BLaER1 treated with 17β-estradiol and CSF1 and Interleukin-3, amounts not matched to agents 10 nM and 100 nM (cell line): ENCODE measurements at regions not wholly inside any gene's neighbourhood (a gene's known extent, or its start where the extent isn't known, plus 50 kb on each side); places are given as distances from the start of the nearest gene placed in this dataset.

Source experiments
- H3K27ac ChIP-seq, 11 experiments: shearing (Covaris generic); formaldehyde crosslinking; 2 replicates each; pipeline ENCODE4 v1.8.1; 2022
- H3K27me3 ChIP-seq, 11 experiments: shearing (Covaris generic); formaldehyde crosslinking; 2 replicates each; pipeline ENCODE4 v1.8.1; 2022
- H3K36me3 ChIP-seq, 11 experiments: shearing (Covaris generic); formaldehyde crosslinking; 2 replicates each; pipeline ENCODE4 v1.8.1; 2022
- H3K4me1 ChIP-seq, 10 experiments: shearing (Covaris generic); formaldehyde crosslinking; 2 replicates each; pipeline ENCODE4 v1.8.1; 2022
- H3K4me2 ChIP-seq, 11 experiments: shearing (Covaris generic); formaldehyde crosslinking; 2 replicates each; pipeline ENCODE4 v1.8.1; 2022
- H3K4me3 ChIP-seq, 10 experiments: shearing (Covaris generic); formaldehyde crosslinking; 2 replicates each; pipeline ENCODE4 v1.8.1; 2022
- H3K9ac ChIP-seq, 11 experiments: shearing (Covaris generic); formaldehyde crosslinking; 2 replicates each; pipeline ENCODE4 v1.8.1; 2022
- H3K9me3 ChIP-seq, 11 experiments: shearing (Covaris generic); formaldehyde crosslinking; replicated peaks in 1 of 11; 2 replicates each; pipeline ENCODE4 v1.8.1; 2022
- H4K20me1 ChIP-seq, 11 experiments: shearing (Covaris generic); formaldehyde crosslinking; 2 replicates each; pipeline ENCODE4 v1.8.1; 2022
- Cebpa-rat ChIP-seq, 11 experiments: shearing (Covaris generic); IDR thresholded peaks; 2 replicates each; pipeline ENCODE4 v1.8.1; 2022

- no peaks in the 10 kb centered on the region for H3K36me3 ChIP-seq
- peaks cover 0 to 9% (median 0%) of the 10 kb centered on the region in 10 experiments; a peak in 2 of 20 replicates for H3K4me1 ChIP-seq
- no peaks in the 10 kb centered on the region for H3K27me3 ChIP-seq
- no peak overlapping the region for H3K27ac ChIP-seq
- no peak overlapping the region for H3K4me3 ChIP-seq
- H3K4me2 ChIP-seq: no peak overlapping the region
- no peak overlapping the region for H3K9ac ChIP-seq
- TF ChIP-seq Cebpa-rat (IDR thresholded peaks at IDR 0.05): no peak
- no peaks in the 10 kb centered on the region for H4K20me1 ChIP-seq
- peaks cover 0 to 6% (median 0%) of the 10 kb centered on the region in 11 experiments; a peak in 4 of 22 replicates for H3K9me3 ChIP-seq
Observed at GRCh38 chr5:143514616-143515335, 111.3 kb upstream of the NR3C1 start.

DNA sequence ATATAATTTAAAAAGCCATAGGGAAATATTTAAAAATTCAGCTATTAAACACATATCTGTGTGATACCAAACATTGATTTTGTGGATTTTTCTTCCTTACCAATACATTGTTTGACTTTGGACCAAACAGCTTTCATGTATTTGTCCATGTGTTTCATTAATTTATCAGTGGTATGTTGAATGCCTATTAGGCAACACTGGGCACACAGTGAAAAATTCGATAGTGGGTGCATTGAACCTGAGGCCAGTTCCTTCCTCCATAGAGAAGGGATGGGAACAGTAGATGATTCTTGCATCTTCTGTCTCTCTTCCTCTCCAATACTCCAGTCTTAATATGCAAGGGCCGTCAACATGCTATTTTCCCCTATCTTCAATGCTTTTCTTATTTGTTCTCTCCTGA lies 110.2 kb upstream of the NR3C1 start:
- TF ChIP-seq Cebpa-rat (IDR thresholded peaks at IDR 0.05): no peak
- Histone ChIP-seq H3K9ac (no peak overlapping the region), H3K4me1 (peaks cover 0 to 9% (median 0%) of the 10 kb centered on the region in 10 experiments; a peak in 2 of 20 replicates), H3K4me2 (no peak overlapping the region), H3K27ac (no peak overlapping the region), H3K4me3 (no peak overlapping the region), H3K9me3 (peaks cover 0 to 6% (median 0%) of the 10 kb centered on the region in 11 experiments; a peak in 4 of 22 replicates), H4K20me1 (no peaks in the 10 kb centered on the region), H3K27me3 (no peaks in the 10 kb centered on the region), H3K36me3 (no peaks in the 10 kb centered on the region)

DNA sequence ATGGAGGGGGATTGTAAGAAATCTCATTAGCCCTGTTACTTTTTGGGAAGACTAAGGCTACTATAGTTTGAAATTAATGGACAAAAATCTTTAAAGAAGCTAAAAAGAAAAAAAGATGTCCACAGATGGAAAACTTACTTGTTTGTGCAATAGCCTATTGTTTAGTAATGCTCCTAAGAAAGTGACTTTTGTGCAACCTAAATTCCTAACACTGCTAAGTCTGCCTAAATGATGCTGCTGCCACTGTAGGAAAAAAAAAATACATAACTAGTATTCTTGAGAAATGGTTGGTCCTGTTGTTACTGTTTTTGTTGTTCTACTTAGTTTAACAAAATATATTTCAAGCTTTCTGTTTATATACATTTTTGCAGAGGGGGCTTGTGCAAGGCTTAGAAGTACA lies 108.2 kb upstream of the NR3C1 start:
- TF ChIP-seq Cebpa-rat (IDR thresholded peaks at IDR 0.05): no peak
- Histone ChIP-seq H3K4me1 (peaks cover 0 to 8% (median 0%) of the 10 kb centered on the region in 10 experiments; a peak in 2 of 20 replicates), H3K9me3 (no peaks in the 10 kb centered on the region), H4K20me1 (no peaks in the 10 kb centered on the region), H3K4me3 (no peak overlapping the region), H3K36me3 (no peaks in the 10 kb centered on the region), H3K4me2 (no peak overlapping the region), H3K27ac (no peak overlapping the region), H3K27me3 (no peaks in the 10 kb centered on the region), H3K9ac (no peak overlapping the region)

DNA sequence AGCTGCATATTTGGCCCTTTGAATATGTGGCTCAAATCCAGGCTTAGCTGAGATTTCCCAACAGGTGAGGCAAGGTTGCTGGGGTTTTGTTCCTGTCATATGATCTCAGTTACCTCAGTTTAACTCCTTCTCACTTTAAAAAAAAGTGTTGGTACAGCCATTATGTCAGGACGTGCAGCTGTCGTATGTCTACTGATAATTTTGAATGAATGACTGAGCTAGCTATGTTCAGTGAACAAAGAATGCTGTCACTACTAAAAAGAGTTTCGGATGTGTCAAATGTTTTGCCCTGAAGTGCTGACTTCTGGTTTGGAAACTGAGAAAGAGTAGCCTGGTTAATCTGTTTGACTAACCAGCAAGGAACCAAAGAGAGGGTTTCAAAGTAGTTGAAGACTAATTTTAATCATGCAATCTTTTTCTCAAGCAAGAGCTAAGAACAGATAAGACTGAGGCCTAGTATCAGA lies 106.3 kb upstream of the NR3C1 start:
- Histone ChIP-seq H3K9ac (no peak overlapping the region), H3K9me3 (peaks cover 0 to 8% (median 0%) of the 10 kb centered on the region in 11 experiments; a peak in 1 of 22 replicates), H3K27me3 (no peaks in the 10 kb centered on the region), H3K27ac (no peak overlapping the region), H3K4me3 (no peak overlapping the region), H3K4me2 (no peak overlapping the region), H3K36me3 (no peaks in the 10 kb centered on the region), H4K20me1 (no peaks in the 10 kb centered on the region), H3K4me1 (no peaks in the 10 kb centered on the region)
- TF ChIP-seq Cebpa-rat (IDR thresholded peaks at IDR 0.05): no peak

DNA sequence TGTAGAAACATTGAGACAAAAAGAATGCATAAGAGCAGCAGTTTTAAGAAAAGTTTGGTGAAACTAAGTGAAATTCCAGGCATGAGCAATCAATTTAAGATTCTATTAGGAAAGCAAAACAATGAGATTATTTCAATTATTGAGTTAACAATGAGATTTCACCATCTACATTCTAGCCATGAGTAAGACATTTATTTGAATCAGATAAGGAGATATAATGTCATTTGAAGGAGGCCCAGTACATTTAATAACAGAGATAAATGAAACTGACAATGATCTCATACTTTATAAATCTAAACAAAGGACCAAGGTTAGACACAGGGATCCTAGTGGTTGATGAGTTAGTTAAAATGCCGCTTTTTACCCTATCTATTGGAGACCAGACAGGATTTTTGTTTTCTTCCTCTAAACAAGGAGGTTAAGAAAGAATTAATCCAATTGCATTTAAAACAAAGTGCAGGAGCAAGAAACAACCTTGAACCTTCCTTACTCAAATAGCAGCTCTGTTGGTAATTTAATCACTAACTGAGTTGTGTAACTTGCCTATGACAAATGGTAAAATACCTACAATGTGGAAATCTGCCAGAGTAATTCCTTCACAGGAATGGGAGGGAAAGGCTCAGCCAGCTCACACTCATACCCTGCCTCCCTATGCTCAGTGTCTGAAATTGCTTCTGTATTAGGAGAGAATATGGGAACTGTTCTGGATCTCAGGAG lies 103.5 kb upstream of the NR3C1 start:
- Histone ChIP-seq H3K27me3 (no peaks in the 10 kb centered on the region), H3K27ac (no peak overlapping the region), H3K4me2 (no peak overlapping the region), H3K36me3 (no peaks in the 10 kb centered on the region), H4K20me1 (no peaks in the 10 kb centered on the region), H3K9me3 (peaks cover 0 to 8% (median 0%) of the 10 kb centered on the region in 11 experiments; a peak in 1 of 22 replicates), H3K9ac (no peak overlapping the region), H3K4me1 (no peaks in the 10 kb centered on the region), H3K4me3 (no peak overlapping the region)
- no peak for TF ChIP-seq Cebpa-rat (IDR thresholded peaks at IDR 0.05)

GRCh38 chr5:143505934-143506333 lies 102.4 kb upstream of the NR3C1 start:
- H3K27ac ChIP-seq: no peak overlapping the region
- H3K9ac ChIP-seq: no peak overlapping the region
- no peaks in the 10 kb centered on the region for H3K27me3 ChIP-seq
- H3K4me3 ChIP-seq: no peak overlapping the region
- H3K36me3 ChIP-seq: no peaks in the 10 kb centered on the region
- no peak for TF ChIP-seq Cebpa-rat (IDR thresholded peaks at IDR 0.05)
- no peaks in the 10 kb centered on the region for H4K20me1 ChIP-seq
- H3K9me3 ChIP-seq: peaks cover 0 to 8% (median 0%) of the 10 kb centered on the region in 11 experiments; a peak in 1 of 22 replicates
- H3K4me1 ChIP-seq: no peaks in the 10 kb centered on the region
- no peak overlapping the region for H3K4me2 ChIP-seq

DNA sequence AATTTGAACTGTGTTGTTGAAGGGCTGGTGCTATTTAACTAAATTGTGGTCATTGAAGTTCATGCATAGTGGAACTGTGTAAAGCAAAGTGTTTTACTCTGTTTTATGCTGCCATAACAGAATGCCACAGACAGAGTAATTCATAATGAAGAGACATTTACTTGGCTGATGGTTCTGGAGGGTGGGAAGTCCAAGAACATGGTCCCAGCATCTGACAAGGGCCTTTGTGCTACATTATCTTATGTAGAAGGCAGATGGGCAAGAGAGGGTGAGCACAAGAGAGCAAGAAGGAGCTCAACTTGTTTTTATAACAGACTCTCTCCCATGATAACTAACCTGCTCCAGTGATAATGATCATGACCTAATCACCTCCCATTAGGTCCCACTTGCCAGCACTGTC lies 101.9 kb upstream of the NR3C1 start:
- no peaks in the 10 kb centered on the region for H4K20me1 ChIP-seq

GRCh38 chr5:143501310-143502044 lies 98.0 kb upstream of the NR3C1 start:
- Histone ChIP-seq H3K9me3 (peaks cover 0 to 8% (median 0%) of the 10 kb centered on the region in 11 experiments; a peak in 1 of 22 replicates), H3K9ac (no peak overlapping the region), H3K27me3 (no peaks in the 10 kb centered on the region), H3K36me3 (no peaks in the 10 kb centered on the region), H3K4me2 (no peak overlapping the region), H3K27ac (no peak overlapping the region), H4K20me1 (no peaks in the 10 kb centered on the region), H3K4me1 (peaks cover 0 to 8% (median 0%) of the 10 kb centered on the region in 10 experiments; a peak in 5 of 20 replicates), H3K4me3 (no peak overlapping the region)
- no peak for TF ChIP-seq Cebpa-rat (IDR thresholded peaks at IDR 0.05)

More for the DNA sequence above, 101.9 kb upstream of the NR3C1 start:
- Histone ChIP-seq H3K9ac (no peak overlapping the region), H3K36me3 (no peaks in the 10 kb centered on the region), H3K9me3 (peaks cover 0 to 8% (median 0%) of the 10 kb centered on the region in 11 experiments; a peak in 1 of 22 replicates), H3K4me1 (no peaks in the 10 kb centered on the region), H3K27me3 (no peaks in the 10 kb centered on the region), H3K27ac (no peak overlapping the region), H3K4me3 (no peak overlapping the region), H3K4me2 (no peak overlapping the region)
- no peak for TF ChIP-seq Cebpa-rat (IDR thresholded peaks at IDR 0.05)
